Ovary (tissue), 7 donors: ENCODE measurements at regions not wholly inside any gene's neighbourhood (a gene's known extent, or its start where the extent isn't known, plus 50 kb on each side); places are given as distances from the start of the nearest gene placed in this dataset.

Experiments
- DNase-seq, 5 donors: peaks; one replicate each; pipeline ENCODE4 v3.0.0-alpha.2; 2019 to 2020
- H3K27ac ChIP-seq, 2 donors: fragments of 200-600 bp; one replicate each; pipeline versions ENCODE4 v1.5.1 to v1.8.0; 2019 to 2022
- H3K27me3 ChIP-seq: fragments of 200-600 bp; one replicate; pipeline ENCODE4 v1.8.0; 2022
- H3K36me3 ChIP-seq: fragments of 200-600 bp; sonication (generic); one replicate; pipeline ENCODE4 v1.5.1; 2019
- H3K4me1 ChIP-seq: one replicate; pipeline ENCODE4 v1.8.1; 2013; ENCODE audit warnings: mild to moderate bottlenecking, moderate library complexity; ENCODE audit not compliant: insufficient read depth
- H3K4me3 ChIP-seq: fragments of 200-600 bp; sonication (generic); one replicate; pipeline ENCODE4 v1.5.1; 2017
- H3K9me3 ChIP-seq, 2 donors: fragments of 200-600 bp in 1 of 2; sonication (generic) in 1 of 2; one replicate each; pipeline versions ENCODE4 v1.5.1 to v1.8.1; 2013 to 2019; ENCODE audit warnings: mild to moderate bottlenecking in 1 of 2, moderate library complexity in 1 of 2
- EP300 ChIP-seq: sonication (generic); formaldehyde crosslinking; IDR thresholded peaks from one replicate; pipeline ENCODE4 v1.6.1; 2017; ENCODE audit warnings: antibody characterized with exemption
- POLR2A ChIP-seq: fragments of 450-650 bp; IDR thresholded peaks from one replicate; pipeline ENCODE4 v1.6.1; 2017; ENCODE audit warnings: antibody characterized with exemption, mild to moderate bottlenecking, moderate library complexity
- WGBS, 3 donors: extraction: QIAGEN DNeasy Blood & Tissue Kit in 1 of 3; methylation state at CpG; one replicate each; pipeline versions ENCODE4 v1.1.5 to v1.1.7; 2013 to 2017; 5-methylcytosine and 5-hydroxymethylcytosine counted together
- intact Hi-C, 4 donors: fragments of 100-400 bp; cut with DNase I; formaldehyde crosslinking; loops; one replicate each; pipeline versions ENCODE4 v1.11.0 to v1.15.1; 2022 to 2023
- TF ChIP-seq, protein P1 (sequence below), 3 donors: fragments of 450-650 bp in 2 of 3; fragments of 200-600 bp in 1 of 3; IDR thresholded peaks; one replicate each; pipeline versions ENCODE4 v1.5.1 to v1.8.0; 2016 to 2022; ENCODE audit warnings: antibody characterized with exemption in 3 of 3, mild to moderate bottlenecking in 1 of 3
- donor health status: DM: no; HTN: no; CAD: no; lungs with moderate emphysema.
- donor health status: DM: no; HTN: no; CAD: no.
- donor health status: Bipolar disorder and iron deficiency.
- donor health status: DM: no; HTN: no; CAD: no.
- donor health status: DM: yes; HTN: yes; CAD: no.

DNA sequence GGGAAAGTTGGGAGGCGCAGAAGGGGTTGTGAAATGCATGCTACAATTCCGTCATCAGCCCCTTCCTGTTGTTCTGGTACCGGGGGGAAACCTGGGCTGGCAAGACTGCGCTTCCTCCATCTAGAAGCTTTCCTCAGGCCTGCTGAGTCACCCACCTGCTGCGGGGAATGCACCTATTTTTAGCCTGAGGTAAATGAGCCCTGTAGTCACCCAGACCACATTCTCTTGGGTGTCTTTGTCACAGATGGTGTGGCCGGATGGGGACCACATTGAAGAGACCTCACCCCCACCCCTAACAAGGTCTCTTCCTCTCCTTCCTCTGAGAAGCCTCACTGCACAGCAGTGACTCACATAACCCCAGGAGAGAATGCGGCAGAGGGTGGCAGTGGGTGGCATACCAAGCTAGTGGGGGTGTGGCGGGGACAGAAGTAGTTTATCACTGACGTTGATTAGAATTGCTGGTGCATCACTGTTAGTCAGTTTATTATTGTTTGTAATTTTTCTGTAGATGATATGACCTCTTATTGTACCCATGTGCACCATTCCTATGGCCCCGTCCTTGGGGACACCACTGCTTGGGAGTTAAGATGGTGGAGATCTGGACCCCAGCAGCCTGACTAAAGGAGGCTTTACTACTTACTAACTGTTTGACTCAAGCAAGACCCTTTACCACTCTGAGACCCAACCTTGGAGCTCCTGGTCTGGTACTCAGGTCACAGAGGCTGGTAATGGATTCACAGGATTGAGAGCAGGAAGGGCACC is 83.0 kb upstream of the DUSP5 start:
- DNase-seq, result no peak

DNA sequence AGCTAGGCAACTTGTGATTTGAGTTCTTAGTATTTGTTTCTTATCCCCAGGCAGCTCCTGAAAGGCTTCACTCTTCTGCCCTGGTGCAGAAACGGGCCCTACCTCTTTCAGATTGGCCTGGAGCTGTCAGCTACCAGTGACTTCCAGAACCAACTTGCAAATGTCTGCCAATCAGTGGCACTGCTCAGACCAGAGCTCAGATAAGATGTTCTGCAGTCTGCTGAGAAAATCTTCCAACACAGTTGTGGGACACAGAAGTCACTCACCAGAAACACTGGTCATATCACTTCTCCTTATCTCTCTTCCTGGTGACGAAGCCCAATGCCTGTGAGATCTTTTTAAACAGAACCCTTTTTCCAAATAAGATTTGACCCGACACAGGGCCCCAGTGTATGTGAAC is 81.9 kb upstream of the DUSP5 start:
- no peaks in the 10 kb centered on the region for H3K4me1 ChIP-seq
- DNase-seq, result no peak
- 73 to 83% (median 78%) methylated on average over 3 of the region's 3 CpGs for WGBS, 3 donors
- H3K27me3 ChIP-seq, result no peaks in the 10 kb centered on the region
- H3K36me3 ChIP-seq, result no peaks in the 10 kb centered on the region
- intact Hi-C loops, result no loop called here
- TF ChIP-seq POLR2A, result no peak
- TF ChIP-seq EP300, result no peak
- TF ChIP-seq, protein P1, sequence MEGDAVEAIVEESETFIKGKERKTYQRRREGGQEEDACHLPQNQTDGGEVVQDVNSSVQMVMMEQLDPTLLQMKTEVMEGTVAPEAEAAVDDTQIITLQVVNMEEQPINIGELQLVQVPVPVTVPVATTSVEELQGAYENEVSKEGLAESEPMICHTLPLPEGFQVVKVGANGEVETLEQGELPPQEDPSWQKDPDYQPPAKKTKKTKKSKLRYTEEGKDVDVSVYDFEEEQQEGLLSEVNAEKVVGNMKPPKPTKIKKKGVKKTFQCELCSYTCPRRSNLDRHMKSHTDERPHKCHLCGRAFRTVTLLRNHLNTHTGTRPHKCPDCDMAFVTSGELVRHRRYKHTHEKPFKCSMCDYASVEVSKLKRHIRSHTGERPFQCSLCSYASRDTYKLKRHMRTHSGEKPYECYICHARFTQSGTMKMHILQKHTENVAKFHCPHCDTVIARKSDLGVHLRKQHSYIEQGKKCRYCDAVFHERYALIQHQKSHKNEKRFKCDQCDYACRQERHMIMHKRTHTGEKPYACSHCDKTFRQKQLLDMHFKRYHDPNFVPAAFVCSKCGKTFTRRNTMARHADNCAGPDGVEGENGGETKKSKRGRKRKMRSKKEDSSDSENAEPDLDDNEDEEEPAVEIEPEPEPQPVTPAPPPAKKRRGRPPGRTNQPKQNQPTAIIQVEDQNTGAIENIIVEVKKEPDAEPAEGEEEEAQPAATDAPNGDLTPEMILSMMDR (IDR thresholded peaks at IDR 0.05), result no peak
- H3K9me3 ChIP-seq, result no peaks in the 10 kb centered on the region
- no peak overlapping the region for H3K4me3 ChIP-seq
- no peak overlapping the region for H3K27ac ChIP-seq

More for the DNA sequence above, 83.0 kb upstream of the DUSP5 start:
- H3K36me3 ChIP-seq, result no peaks in the 10 kb centered on the region
- H3K27me3 ChIP-seq, result no peaks in the 10 kb centered on the region
- H3K27ac ChIP-seq, result no peak overlapping the region
- no peak overlapping the region for H3K4me3 ChIP-seq
- TF ChIP-seq, protein P1 (IDR thresholded peaks at IDR 0.05), result no peak
- TF ChIP-seq EP300, result no peak
- TF ChIP-seq POLR2A, result no peak
- no peaks in the 10 kb centered on the region for H3K9me3 ChIP-seq
- 88 to 94% (median 93%) methylated on average over 10 of the region's 10 CpGs for WGBS, 3 donors
- H3K4me1 ChIP-seq, result no peaks in the 10 kb centered on the region
- intact Hi-C loops, result no loop called here

DNA sequence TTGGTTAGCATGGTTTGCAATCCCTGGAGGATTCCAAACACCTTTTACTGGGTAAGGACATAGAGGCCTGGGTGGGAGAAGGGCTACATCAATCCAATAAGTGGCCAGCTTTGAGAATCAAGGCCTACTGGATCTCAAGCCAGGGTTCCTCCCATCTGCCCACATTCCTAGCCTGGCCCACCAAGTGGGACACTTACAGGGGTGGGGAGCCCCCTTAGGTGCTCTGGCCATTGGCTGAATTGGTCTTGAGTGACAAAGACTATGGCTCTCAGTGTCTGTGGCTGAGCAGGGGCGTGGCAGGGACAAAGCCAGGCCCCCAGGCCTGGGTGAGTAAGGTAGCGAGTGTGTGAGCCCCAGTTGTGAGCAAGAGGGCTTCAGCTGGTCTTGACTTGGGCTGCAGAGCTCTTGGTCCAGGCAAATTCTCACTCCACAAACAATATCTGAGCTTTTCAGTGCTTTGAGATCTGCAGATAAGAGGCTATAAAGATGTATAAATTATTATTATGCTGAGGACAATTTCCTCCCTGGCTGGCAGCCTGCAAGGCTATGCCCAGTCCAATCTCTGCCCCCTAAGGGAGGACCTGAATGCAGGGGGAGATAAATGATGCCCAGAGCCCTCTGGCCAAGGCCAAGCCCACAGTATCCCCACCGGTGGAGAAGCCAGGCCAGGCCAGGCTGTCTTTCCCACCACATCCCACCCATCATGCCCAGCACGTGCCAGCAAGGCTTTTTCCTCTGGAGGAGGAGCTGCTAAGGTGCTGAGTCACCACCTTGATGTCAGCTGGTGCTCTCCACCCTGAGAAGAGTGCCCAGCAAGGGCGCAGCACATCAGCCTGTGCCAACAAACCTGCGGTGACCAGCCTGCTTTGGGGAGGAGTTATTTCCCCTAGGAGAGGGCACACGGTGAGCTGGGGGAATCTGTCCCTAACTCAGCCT is 80.7 kb upstream of the DUSP5 start:
- Histone ChIP-seq H3K27ac (no peak overlapping the region), H3K27me3 (no peaks in the 10 kb centered on the region), H3K9me3 (no peaks in the 10 kb centered on the region), H3K4me1 (no peaks in the 10 kb centered on the region), H3K36me3 (no peaks in the 10 kb centered on the region), H3K4me3 (no peak overlapping the region)
- TF ChIP-seq EP300 (no peak), POLR2A (no peak)
- TF ChIP-seq, protein P1 (IDR thresholded peaks at IDR 0.05), result no peak
- WGBS, 3 donors, result 74 to 85% (median 78%) methylated on average over 7 of the region's 7 CpGs
- DNase-seq, result no peak
- intact Hi-C loops, result no loop called here

DNA sequence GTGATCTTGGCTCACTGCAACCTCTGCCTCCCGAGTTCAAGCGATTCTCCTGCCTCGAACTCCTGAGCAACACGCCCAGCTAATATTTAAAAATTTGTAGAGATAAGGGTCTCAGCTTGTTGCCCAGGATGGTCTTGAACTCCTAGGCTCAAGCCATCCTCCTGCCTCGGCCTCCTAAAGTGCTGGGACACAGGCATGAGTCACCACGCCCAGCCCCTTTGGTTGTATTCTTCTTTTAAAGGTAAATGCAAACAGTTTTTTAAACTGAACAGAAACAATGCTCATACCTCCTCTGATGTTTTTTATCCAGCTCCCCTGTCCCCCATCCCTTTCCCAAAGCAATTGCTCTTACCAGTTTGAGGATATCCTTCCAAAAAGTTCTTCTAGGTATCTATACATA is 79.5 kb upstream of the DUSP5 start:
- Histone ChIP-seq H3K4me1 (no peaks in the 10 kb centered on the region), H3K27me3 (no peaks in the 10 kb centered on the region), H3K27ac (no peak overlapping the region), H3K4me3 (no peak overlapping the region), H3K36me3 (no peaks in the 10 kb centered on the region), H3K9me3 (no peaks in the 10 kb centered on the region)
- no peak for DNase-seq
- intact Hi-C loops, result no loop called here
- WGBS, 3 donors, result 75 to 79% (median 78%) methylated on average over 6 of the region's 6 CpGs
- no peak for TF ChIP-seq POLR2A
- TF ChIP-seq, protein P1 (IDR thresholded peaks at IDR 0.05), result no peak
- no peak for TF ChIP-seq EP300
